Right lobe of liver (tissue), 6 donors: ENCODE measurements at regions not wholly inside any gene's neighbourhood (a gene's known extent, or its start where the extent isn't known, plus 50 kb on each side); places are given as distances from the start of the nearest gene placed in this dataset.

Source experiments
- ATAC-seq, 4 donors: fragments of 200-7000 bp; cut with Tn5 transposase; one replicate each; pipeline ENCODE4 v1.9.1; 2020; ENCODE audit warnings: mild to moderate bottlenecking in 4 of 4, moderate library complexity in 4 of 4
- DNase-seq, 3 donors: peaks; one replicate each; pipeline ENCODE4 v3.0.0-alpha.2; 2020
- H3K27ac ChIP-seq, 3 donors: fragments of 200-600 bp; one replicate each; pipeline ENCODE4 v1.8.0; 2022
- H3K27me3 ChIP-seq, 2 donors: fragments of 200-600 bp; one replicate each; pipeline ENCODE4 v1.8.0; 2022
- H3K36me3 ChIP-seq, 4 donors: fragments of 200-600 bp; sonication (generic) in 1 of 4; one replicate each; pipeline versions ENCODE4 v1.5.1 to v1.8.0; 2017 to 2022; ENCODE audit warnings: control low read depth in 1 of 4
- H3K4me1 ChIP-seq, 4 donors: fragments of 200-600 bp; sonication (generic) in 1 of 4; one replicate each; pipeline versions ENCODE4 v1.5.1 to v1.8.0; 2017 to 2022; ENCODE audit warnings: control low read depth in 1 of 4
- H3K4me3 ChIP-seq, 3 donors: fragments of 200-600 bp; one replicate each; pipeline ENCODE4 v1.8.0; 2022
- H3K9me3 ChIP-seq, 4 donors: fragments of 200-600 bp; sonication (generic) in 1 of 4; one replicate each; pipeline versions ENCODE4 v1.5.1 to v1.8.0; 2017 to 2022; ENCODE audit warnings: control low read depth in 1 of 4
- POLR2A ChIP-seq: fragments of 450-650 bp; IDR thresholded peaks from one replicate; pipeline ENCODE4 v1.6.1; 2017; ENCODE audit warnings: antibody characterized with exemption, mild to moderate bottlenecking
- WGBS: methylation state at CpG from one replicate; pipeline ENCODE4 v1.1.6; 2018; ENCODE audit warnings: low coverage, low lambda C conversion rate; ENCODE audit not compliant: insufficient coverage; ENCODE audit errors: missing lambda C conversion rate; 5-methylcytosine and 5-hydroxymethylcytosine counted together
- intact Hi-C, 2 donors: fragments of 100-400 bp; cut with DNase I; formaldehyde crosslinking; loops; one replicate each; pipeline versions ENCODE4 v1.11.2 to v1.14.1; 2022
- TF ChIP-seq, protein P1 (sequence below), 4 donors: fragments of 200-600 bp in 3 of 4; fragments of 450-650 bp in 1 of 4; IDR thresholded peaks; one replicate each; pipeline versions ENCODE4 v1.5.1 to v1.8.0; 2016 to 2022; ENCODE audit warnings: antibody characterized with exemption in 4 of 4, mild to moderate bottlenecking in 2 of 4
- donor health status: DM: no; HTN: yes; CAD: no.
- donor health status: DM: no; HTN: no; CAD: no.
- donor health status: DM: no; HTN: no; CAD: no.
- donor health status: DM: no; HTN: yes; CAD: no.
- donor health status: DM: no; HTN: yes; CAD: no.

DNA sequence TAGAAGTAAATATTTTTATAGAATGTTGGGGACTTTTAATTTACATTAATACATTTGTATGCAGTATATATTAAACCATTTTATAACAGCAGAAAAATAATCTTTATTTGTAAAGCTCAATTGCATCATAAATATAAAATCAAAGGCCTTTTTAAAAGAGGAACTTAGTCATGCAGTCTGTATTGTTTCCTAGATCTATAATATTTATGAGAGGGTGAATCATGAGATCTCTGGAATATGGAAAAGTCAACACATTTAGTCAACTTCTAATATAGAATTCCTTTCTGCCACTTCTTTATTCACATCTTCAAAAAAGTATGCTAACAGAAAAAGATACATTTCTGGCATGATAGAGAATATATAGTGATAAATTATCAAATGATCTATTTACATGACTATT is 410.3 kb upstream of the ZNF385D start:
- no peak for DNase-seq
- H3K9me3 ChIP-seq: no peaks in the 10 kb centered on the region
- intact Hi-C loops: no loop called here
- H3K4me3 ChIP-seq: no peak overlapping the region
- no peaks in the 10 kb centered on the region for H3K27me3 ChIP-seq
- no peaks in the 10 kb centered on the region for H3K36me3 ChIP-seq
- no peak for TF ChIP-seq POLR2A
- TF ChIP-seq, protein P1, sequence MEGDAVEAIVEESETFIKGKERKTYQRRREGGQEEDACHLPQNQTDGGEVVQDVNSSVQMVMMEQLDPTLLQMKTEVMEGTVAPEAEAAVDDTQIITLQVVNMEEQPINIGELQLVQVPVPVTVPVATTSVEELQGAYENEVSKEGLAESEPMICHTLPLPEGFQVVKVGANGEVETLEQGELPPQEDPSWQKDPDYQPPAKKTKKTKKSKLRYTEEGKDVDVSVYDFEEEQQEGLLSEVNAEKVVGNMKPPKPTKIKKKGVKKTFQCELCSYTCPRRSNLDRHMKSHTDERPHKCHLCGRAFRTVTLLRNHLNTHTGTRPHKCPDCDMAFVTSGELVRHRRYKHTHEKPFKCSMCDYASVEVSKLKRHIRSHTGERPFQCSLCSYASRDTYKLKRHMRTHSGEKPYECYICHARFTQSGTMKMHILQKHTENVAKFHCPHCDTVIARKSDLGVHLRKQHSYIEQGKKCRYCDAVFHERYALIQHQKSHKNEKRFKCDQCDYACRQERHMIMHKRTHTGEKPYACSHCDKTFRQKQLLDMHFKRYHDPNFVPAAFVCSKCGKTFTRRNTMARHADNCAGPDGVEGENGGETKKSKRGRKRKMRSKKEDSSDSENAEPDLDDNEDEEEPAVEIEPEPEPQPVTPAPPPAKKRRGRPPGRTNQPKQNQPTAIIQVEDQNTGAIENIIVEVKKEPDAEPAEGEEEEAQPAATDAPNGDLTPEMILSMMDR (IDR thresholded peaks at IDR 0.05): no peak
- no peak for ATAC-seq
- H3K4me1 ChIP-seq: peaks cover 0 to 17% (median 0%) of the 10 kb centered on the region in 4 donors
- no peak overlapping the region for H3K27ac ChIP-seq

DNA sequence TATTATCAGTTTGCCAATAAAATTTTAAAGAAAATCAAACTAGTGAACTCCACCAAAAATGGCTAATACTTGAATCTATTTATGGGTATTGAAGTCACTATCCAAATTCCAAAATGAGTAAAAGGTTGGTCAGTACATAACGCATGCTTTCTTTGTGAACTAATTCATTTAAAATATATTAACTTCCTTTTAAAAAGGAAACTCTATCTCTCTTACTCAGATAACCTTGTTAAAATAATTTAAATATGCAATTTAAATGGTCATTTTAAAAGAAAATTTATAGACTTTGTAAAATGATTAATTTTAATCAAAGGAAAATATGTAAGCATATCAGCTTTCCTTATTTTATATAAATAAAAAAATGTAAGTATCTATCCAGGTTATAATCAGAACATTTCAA is 419.4 kb upstream of the ZNF385D start:
- Histone ChIP-seq H3K27ac (no peak overlapping the region), H3K4me1 (no peaks in the 10 kb centered on the region), H3K36me3 (no peaks in the 10 kb centered on the region), H3K4me3 (no peak overlapping the region), H3K27me3 (no peaks in the 10 kb centered on the region), H3K9me3 (no peaks in the 10 kb centered on the region)
- ATAC-seq (no peak), DNase-seq (no peak)
- intact Hi-C loops: no loop called here
- 88% methylated on average over 1 of the region's 1 CpG for WGBS
- TF ChIP-seq, protein P1 (IDR thresholded peaks at IDR 0.05): no peak
- TF ChIP-seq POLR2A: no peak

DNA sequence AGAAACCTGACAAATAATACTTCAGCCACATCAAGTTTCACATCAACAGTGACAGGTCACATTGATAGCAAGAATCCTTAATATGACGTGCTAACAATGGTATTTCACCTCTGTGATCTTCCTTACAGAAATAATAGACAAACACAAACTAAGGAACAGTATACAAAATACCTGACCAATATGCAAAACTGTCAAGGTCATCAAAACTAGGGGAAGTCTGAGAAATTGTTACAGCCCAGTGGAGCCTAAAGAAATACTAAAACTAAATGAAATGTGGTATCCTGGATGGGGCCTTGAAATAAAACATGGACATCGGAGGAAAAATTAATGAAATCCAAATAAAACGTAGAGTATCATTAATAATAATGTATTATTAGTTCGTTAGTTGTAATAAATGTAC is 422.0 kb upstream of the ZNF385D start:
- DNase-seq (no peak), ATAC-seq (no peak)
- Histone ChIP-seq H3K4me1 (no peaks in the 10 kb centered on the region), H3K36me3 (no peaks in the 10 kb centered on the region), H3K27ac (no peak overlapping the region), H3K4me3 (no peak overlapping the region), H3K27me3 (no peaks in the 10 kb centered on the region), H3K9me3 (no peaks in the 10 kb centered on the region)
- TF ChIP-seq, protein P1 (IDR thresholded peaks at IDR 0.05): no peak
- TF ChIP-seq POLR2A: no peak
- WGBS: 89% methylated on average over 4 of the region's 4 CpGs
- intact Hi-C loops: no loop called here

DNA sequence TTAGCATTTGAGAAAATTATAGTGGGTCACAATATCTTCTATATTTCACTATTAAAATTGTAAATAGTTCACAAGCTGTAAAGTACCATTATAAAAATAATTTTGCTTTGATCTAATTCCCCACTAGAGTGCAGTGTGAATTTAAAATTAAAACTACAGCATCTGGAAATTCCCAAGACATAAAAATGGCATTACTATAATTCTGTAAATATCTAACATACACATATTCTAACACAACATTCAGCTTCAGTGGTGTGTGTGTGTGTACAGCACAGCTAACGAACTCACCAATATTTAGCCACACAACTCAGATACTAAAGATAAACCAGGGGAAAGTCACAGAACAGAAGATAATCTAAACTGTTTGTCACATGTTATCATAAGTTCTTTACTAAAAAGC is 424.9 kb upstream of the ZNF385D start:
- Histone ChIP-seq H3K36me3 (no peaks in the 10 kb centered on the region), H3K27me3 (no peaks in the 10 kb centered on the region), H3K4me1 (no peaks in the 10 kb centered on the region), H3K27ac (no peak overlapping the region), H3K4me3 (no peak overlapping the region), H3K9me3 (no peaks in the 10 kb centered on the region)
- WGBS: 33% methylated on average over 1 of the region's 1 CpG
- TF ChIP-seq, protein P1 (IDR thresholded peaks at IDR 0.05): peak; percentile 20 to 30 (median 26)
- no peak for TF ChIP-seq POLR2A
- ATAC-seq (no peak), DNase-seq (no peak)
- intact Hi-C loops: no loop called here

DNA sequence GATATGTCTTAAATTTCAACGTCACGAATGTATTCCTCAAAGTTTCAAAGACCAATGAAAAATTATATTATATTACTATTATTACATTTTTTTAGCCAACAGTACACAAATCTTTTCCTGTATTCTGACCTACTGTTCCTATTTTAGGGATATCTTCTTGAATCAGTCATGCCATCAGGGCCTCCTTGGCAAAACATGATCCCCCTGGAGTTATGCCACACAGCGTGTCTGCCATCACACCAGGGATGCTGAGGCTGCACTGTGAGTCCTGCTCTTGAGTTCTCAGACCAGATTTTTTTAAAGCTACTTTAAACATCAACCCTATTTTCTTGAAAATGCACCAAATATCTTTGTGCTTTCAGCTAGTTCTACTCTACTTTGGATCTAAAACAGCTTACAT is 425.9 kb upstream of the ZNF385D start:
- intact Hi-C loops: no loop called here
- Histone ChIP-seq H3K27me3 (no peaks in the 10 kb centered on the region), H3K9me3 (no peaks in the 10 kb centered on the region), H3K4me1 (no peaks in the 10 kb centered on the region), H3K36me3 (no peaks in the 10 kb centered on the region), H3K4me3 (no peak overlapping the region), H3K27ac (no peak overlapping the region)
- DNase-seq (no peak), ATAC-seq (no peak)
- WGBS: 81% methylated on average over 3 of the region's 3 CpGs
- TF ChIP-seq POLR2A: no peak
